OCI-LY1 (cell line): ENCODE measurements at regions not wholly inside any gene's neighbourhood (a gene's known extent, or its start where the extent isn't known, plus 50 kb on each side); places are given as distances from the start of the nearest gene placed in this dataset.

Source experiments
- CTCF ChIP-seq: fragments of 200-600 bp; sonication (generic), shearing (Covaris generic); IDR thresholded peaks from 2 replicates; pipeline ENCODE4 v1.5.1; 2017; ENCODE audit warnings: mild to moderate bottlenecking, antibody characterized with exemption, low read length, moderate library complexity, mixed read lengths
- EZH2 ChIP-seq: fragments of 200-600 bp; sonication (generic), shearing (Covaris generic); IDR thresholded peaks from 2 replicates; pipeline ENCODE4 v1.8.0; 2017; ENCODE audit warnings: borderline replicate concordance, mixed run types, mild to moderate bottlenecking, antibody characterized with exemption, low read length, moderate library complexity, mixed read lengths

- TF ChIP-seq CTCF (no peak), EZH2 (no peak)
Measured at GRCh38 chr2:144137705-144138428, 382.1 kb downstream of the ZEB2 start.
